GM20000 (cell line): ENCODE measurements at regions not wholly inside any gene's neighbourhood (a gene's known extent, or its start where the extent isn't known, plus 50 kb on each side); places are given as distances from the start of the nearest gene placed in this dataset.

ENCODE experiments used
- DNase-seq: peaks from one replicate; pipeline ENCODE4 v3.0.0; 2012; ENCODE audit warnings: low spot score
- TF ChIP-seq, protein P1 (sequence below): IDR thresholded peaks from 2 replicates; pipeline ENCODE4 v1.5.1; 2012; ENCODE audit warnings: mild to moderate bottlenecking, control low read depth; ENCODE audit errors: extremely low read depth, missing control alignments

DNA sequence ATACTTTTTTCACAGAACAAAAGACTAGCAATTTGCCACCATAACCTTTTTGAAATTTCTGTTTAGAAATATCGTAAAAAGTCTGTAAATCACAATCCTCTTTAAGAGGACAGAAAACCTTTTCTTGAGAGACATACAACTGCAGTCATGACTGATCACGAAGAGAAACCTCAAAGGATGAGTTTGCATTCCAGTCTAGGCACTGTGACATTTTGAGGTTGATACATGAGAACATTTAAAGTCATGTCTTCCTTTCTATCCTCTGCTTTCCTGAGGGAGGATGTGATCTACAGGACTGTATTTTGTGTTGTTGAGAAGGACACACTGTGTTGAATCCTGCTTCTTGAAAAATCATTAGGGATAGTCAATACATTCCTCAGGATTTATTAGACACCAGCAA, 476.7 kb upstream of the CCDC179 start:
- TF ChIP-seq, protein P1, sequence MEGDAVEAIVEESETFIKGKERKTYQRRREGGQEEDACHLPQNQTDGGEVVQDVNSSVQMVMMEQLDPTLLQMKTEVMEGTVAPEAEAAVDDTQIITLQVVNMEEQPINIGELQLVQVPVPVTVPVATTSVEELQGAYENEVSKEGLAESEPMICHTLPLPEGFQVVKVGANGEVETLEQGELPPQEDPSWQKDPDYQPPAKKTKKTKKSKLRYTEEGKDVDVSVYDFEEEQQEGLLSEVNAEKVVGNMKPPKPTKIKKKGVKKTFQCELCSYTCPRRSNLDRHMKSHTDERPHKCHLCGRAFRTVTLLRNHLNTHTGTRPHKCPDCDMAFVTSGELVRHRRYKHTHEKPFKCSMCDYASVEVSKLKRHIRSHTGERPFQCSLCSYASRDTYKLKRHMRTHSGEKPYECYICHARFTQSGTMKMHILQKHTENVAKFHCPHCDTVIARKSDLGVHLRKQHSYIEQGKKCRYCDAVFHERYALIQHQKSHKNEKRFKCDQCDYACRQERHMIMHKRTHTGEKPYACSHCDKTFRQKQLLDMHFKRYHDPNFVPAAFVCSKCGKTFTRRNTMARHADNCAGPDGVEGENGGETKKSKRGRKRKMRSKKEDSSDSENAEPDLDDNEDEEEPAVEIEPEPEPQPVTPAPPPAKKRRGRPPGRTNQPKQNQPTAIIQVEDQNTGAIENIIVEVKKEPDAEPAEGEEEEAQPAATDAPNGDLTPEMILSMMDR: no peak
- DNase-seq: no peak

DNA sequence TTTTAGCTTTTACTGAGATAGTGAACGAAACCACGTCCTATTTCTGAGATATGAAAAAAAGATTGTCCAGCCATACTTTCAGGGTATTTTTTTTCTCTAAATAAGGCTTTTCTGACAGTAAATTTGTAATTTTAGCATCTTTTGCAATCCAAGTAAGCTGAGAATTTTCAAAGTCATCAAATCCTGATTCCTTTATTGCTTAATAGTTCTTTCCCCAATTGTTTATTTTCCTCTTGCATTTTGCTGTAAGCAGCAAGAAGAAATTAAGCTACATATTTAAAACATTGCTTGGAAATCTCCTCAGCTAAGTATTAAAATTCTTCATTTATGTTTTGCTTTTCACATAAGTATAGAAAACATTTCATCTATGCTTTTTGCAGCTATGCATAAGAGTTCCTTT, 493.3 kb upstream of the CCDC179 start:
- TF ChIP-seq, protein P1: no peak
- DNase-seq: no peak

GRCh38 chr11:23359297-23359696, 499.0 kb upstream of the CCDC179 start:
- TF ChIP-seq, protein P1: no peak
- no peak for DNase-seq

GRCh38 chr11:23364076-23364475, 503.8 kb upstream of the CCDC179 start:
- no peak for DNase-seq
- TF ChIP-seq, protein P1: no peak

DNA sequence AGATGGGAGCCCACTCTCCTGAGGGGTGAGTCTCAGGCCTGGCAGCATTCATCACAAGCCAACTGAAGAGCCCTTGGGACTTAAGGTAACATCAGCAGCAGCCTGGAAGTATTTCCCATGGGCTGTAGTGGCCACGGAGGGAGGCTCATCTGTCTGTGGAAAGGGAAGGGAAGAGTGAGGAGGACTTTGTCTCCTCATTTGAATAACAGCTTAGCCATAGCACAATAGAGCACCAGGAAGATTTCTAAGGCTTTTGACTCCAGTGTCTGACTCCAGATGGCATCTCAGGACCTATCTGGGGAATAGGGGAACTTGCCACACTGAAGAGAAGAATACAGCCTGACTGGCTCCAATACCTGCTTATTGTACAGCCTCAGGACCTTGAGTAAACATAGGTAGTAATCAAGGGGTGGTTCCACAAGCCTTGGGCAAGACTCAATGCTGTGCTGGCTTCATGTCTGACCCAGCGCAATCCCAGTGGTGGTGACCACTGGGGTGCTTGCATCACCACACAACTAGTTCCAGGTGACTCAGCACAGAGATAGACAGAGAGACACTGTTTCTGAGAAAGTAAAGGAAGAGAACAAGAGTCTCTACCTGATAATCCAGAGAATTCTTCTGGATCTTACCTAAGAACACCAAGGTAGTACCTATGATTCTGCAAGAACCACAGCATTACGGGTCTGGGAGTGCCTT, 510.5 kb upstream of the CCDC179 start:
- TF ChIP-seq, protein P1: no peak
- no peak for DNase-seq

- TF ChIP-seq, protein P1: no peak
- DNase-seq: no peak
These were observed 517.6 kb upstream of the CCDC179 start for GRCh38 chr11:23377909-23378308.

- no peak for DNase-seq
- TF ChIP-seq, protein P1: no peak
These were observed 530.8 kb upstream of the CCDC179 start for GRCh38 chr11:23391031-23391430.
